Rectal smooth muscle tissue (tissue), 1 donor: ENCODE measurements at regions not wholly inside any gene's neighbourhood (a gene's known extent, or its start where the extent isn't known, plus 50 kb on each side); places are given as distances from the start of the nearest gene placed in this dataset.

Experiments
- H3K27ac ChIP-seq: one replicate; pipeline ENCODE4 v1.7.0; 2013; ENCODE audit warnings: low read depth, low read length, inconsistent platforms
- H3K27me3 ChIP-seq: one replicate; pipeline ENCODE4 v1.7.0; 2013; ENCODE audit warnings: low read length; ENCODE audit not compliant: control insufficient read depth, insufficient read depth
- H3K36me3 ChIP-seq: one replicate; pipeline ENCODE4 v1.7.0; 2013; ENCODE audit warnings: low read length; ENCODE audit not compliant: control insufficient read depth, insufficient read depth
- H3K4me1 ChIP-seq: one replicate; pipeline ENCODE4 v1.7.0; 2013; ENCODE audit warnings: low read length; ENCODE audit not compliant: control insufficient read depth, insufficient read depth
- H3K4me3 ChIP-seq: one replicate; pipeline ENCODE4 v1.7.0; 2013; ENCODE audit warnings: low read length
- H3K9ac ChIP-seq: one replicate; pipeline ENCODE4 v1.7.0; 2013; ENCODE audit warnings: low read length

DNA sequence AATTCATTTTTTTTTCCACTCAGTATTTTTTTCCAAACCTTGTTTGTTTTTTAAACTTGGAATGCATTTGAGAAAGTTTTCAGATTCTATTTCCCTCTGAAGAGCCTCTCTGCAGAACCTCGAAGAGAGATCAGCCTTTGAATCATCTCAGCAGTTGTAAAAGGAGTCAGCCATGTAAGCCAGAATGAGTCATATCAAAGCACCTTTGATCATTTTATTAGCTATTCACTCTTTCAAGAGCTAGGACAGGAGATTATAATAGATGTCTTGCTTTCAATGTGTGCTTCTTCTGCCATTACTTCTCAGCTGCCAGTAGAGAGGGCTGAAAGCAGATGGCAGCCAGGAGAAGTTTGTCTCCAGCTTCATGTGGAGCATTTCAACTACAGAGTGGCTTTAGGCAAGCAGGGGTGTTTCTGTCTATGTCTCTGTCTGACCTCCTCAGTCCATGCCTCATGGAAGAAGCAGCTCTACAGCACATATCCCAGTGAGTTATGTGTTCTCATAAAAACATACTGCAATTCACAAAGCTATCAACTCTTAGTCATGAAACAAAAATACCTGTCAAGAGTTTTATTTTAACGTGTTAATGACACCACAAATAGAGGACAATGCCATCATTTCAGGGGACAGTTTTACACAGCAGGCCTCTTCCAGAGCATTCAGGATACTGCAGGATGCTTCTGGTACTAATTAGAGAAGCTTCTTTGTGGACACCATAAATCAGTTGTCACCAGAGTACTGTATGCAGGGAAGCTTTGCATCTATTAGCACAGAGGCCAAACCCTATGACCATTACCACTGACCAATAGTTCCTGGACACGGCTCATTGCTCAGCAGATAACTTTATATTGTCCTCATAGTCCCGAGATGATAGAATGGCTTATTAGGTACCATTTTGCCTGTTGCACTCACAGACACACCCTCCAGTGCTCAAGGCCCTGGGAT is 94.3 kb downstream of the NHLRC3 start:
- Histone ChIP-seq H3K4me3 (no peak overlapping the region), H3K36me3 (no peaks in the 10 kb centered on the region), H3K27ac (no peak overlapping the region), H3K27me3 (no peaks in the 10 kb centered on the region), H3K4me1 (no peaks in the 10 kb centered on the region), H3K9ac (no peak overlapping the region)

DNA sequence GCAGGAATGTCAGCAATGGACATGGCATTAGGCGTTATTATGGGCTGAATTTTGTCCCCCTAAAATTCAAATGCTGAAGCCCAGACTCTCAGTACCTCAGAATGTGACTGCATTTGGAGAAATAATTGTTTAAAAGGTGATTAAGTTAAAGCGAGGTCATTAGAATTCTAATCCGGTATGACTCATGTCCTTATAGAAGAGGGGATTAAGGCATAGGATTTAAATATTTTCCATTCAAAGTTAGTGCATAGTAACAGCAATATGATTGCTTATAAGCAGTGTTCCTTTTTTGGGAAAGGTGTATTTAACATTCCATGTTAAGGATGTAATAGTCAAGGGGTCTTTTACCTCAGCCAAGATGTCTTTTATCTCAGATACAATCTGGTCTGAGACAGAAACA is 95.5 kb downstream of the NHLRC3 start:
- no peaks in the 10 kb centered on the region for H3K36me3 ChIP-seq
- no peak overlapping the region for H3K27ac ChIP-seq
- no peaks in the 10 kb centered on the region for H3K27me3 ChIP-seq
- no peak overlapping the region for H3K4me3 ChIP-seq
- H3K4me1 ChIP-seq = no peaks in the 10 kb centered on the region
- no peak overlapping the region for H3K9ac ChIP-seq

- Histone ChIP-seq H3K9ac (no peak overlapping the region), H3K27me3 (no peaks in the 10 kb centered on the region), H3K36me3 (no peaks in the 10 kb centered on the region), H3K4me1 (no peaks in the 10 kb centered on the region), H3K4me3 (no peak overlapping the region), H3K27ac (no peak overlapping the region)
Measured at GRCh38 chr13:39134574-39134973, 96.3 kb downstream of the NHLRC3 start.

DNA sequence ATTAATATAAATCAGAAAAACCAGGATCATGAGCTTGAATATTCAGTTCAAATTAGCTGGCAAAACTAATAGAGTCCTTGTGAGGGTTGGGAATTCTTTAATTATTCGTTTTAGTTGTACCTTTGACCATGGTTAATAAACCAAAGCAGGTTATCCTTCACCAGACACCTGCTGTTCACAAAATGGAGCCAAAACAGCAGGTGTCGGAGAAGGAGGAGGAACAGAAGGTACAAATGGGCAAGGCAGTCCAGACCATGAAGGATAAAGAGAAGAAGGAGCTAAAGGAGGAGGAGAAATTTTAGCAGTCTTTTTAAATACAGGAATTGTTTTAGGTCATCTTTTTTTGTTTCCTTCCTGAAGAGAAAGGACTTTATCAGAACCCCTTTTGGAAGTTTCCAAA is 106.1 kb downstream of the NHLRC3 start:
- Histone ChIP-seq H3K9ac (no peak overlapping the region), H3K36me3 (no peaks in the 10 kb centered on the region), H3K4me1 (no peaks in the 10 kb centered on the region), H3K4me3 (no peak overlapping the region), H3K27me3 (no peaks in the 10 kb centered on the region), H3K27ac (no peak overlapping the region)

GRCh38 chr13:39144941-39145533 is 106.8 kb downstream of the NHLRC3 start:
- H3K9ac ChIP-seq = no peak overlapping the region
- H3K27me3 ChIP-seq = no peaks in the 10 kb centered on the region

DNA sequence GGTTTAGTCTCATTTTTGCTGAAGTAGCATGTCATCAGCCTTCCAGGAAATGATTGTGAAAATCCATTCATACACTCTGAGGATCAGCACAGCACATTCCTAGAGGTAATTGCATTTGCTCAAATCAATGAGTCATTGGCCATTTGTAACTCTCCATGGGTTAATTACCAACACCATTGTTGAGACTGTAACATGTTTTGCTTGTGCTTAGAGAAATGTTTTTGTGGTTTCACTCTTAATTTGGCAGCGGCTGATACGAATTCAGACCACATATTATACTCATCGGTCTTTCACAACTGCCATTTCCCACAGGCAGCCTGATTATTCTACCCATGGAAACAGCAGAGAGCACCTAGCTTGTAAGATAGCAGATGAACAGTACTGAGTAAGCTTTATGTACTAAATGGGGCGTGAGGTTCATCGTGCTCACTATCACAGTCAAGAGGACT is 110.3 kb downstream of the NHLRC3 start:
- Histone ChIP-seq H3K9ac (no peak overlapping the region), H3K27ac (no peak overlapping the region), H3K4me1 (no peaks in the 10 kb centered on the region), H3K27me3 (no peaks in the 10 kb centered on the region), H3K36me3 (no peaks in the 10 kb centered on the region), H3K4me3 (no peak overlapping the region)

More at GRCh38 chr13:39144941-39145533, 106.8 kb downstream of the NHLRC3 start:
- Histone ChIP-seq H3K4me3 (peak overlapping the region; percentile 9), H3K4me1 (no peaks in the 10 kb centered on the region), H3K27ac (no peak overlapping the region), H3K36me3 (no peaks in the 10 kb centered on the region)

GRCh38 chr13:39149896-39150295 is 111.6 kb downstream of the NHLRC3 start:
- Histone ChIP-seq H3K4me3 (no peak overlapping the region), H3K4me1 (no peaks in the 10 kb centered on the region), H3K36me3 (no peaks in the 10 kb centered on the region), H3K27me3 (no peaks in the 10 kb centered on the region), H3K27ac (no peak overlapping the region), H3K9ac (no peak overlapping the region)

DNA sequence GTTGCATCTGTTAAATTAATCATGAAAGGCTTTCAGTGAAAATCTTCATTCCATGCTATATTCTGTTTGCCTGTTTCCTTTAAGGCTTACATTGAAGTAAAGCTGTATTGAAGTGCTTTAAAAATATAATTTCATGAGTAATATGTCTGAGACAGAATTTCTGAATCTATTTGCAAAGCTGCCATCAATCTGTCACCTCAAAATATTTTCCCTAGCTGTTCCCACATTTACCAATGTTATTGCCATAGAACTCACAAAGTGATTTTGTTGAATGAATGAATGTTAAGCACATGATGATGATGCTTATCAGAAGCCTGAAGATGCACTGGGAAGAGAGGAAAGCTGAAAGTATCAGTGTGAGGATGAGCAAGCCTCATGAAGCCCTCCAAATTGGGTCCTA is 115.8 kb downstream of the NHLRC3 start:
- no peaks in the 10 kb centered on the region for H3K36me3 ChIP-seq

DNA sequence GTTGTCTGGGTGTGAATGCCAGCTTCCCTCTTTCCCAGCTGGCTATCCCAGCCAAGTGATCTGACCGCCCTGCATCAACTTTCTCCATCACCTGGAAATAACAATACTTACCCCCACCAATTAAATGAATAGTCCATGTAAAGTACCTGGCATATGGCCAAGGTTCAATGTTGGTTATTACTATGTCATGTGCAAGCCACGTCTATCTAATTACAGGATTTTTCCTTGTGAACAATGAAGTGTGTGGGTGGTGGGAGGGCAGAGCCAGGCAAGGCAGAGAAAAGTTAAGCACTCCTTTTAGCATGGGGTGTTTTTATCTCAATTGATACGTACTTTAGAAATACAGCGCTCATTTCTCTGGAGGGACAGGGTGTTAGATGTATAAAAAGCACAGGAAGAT is 121.1 kb downstream of the NHLRC3 start:
- Histone ChIP-seq H3K27me3 (no peaks in the 10 kb centered on the region), H3K4me1 (no peaks in the 10 kb centered on the region), H3K4me3 (no peak overlapping the region), H3K9ac (no peak overlapping the region), H3K27ac (no peak overlapping the region), H3K36me3 (no peaks in the 10 kb centered on the region)

More for the DNA sequence above, 115.8 kb downstream of the NHLRC3 start:
- Histone ChIP-seq H3K27ac (no peak overlapping the region), H3K9ac (no peak overlapping the region), H3K27me3 (no peaks in the 10 kb centered on the region), H3K4me3 (no peak overlapping the region), H3K4me1 (no peaks in the 10 kb centered on the region)

DNA sequence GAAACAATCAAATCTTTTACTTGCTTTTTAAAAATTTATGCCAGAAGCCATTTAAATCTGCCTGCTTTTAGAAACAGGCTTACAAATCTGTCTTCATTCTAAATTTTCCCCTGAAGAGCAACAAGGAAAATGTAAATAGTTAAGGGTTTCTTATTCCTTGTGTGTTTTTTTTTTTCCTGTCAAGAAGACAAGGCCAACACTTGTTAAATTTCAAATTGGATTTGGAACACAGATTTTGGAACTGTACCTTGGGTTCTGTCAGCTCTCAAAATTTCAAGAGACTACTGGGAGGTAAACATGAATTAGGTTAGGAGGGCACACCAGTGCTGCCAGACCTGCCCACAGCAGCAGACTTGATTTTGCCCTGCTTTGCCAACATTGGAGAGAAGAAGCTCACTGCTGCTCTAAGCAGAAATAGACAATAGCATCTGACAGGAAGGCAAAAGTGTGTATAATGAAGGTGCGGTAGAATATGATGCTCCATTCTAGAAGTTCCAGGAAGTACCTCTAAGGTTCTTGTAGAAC is 121.7 kb downstream of the NHLRC3 start:
- H3K4me3 ChIP-seq = no peak overlapping the region

GRCh38 chr13:39167018-39167417 is 128.8 kb downstream of the NHLRC3 start:
- H3K4me3 ChIP-seq = no peak overlapping the region
- H3K27ac ChIP-seq = no peak overlapping the region
- no peaks in the 10 kb centered on the region for H3K4me1 ChIP-seq
- no peak overlapping the region for H3K9ac ChIP-seq
- no peaks in the 10 kb centered on the region for H3K27me3 ChIP-seq
- no peaks in the 10 kb centered on the region for H3K36me3 ChIP-seq

More for the DNA sequence above, 121.7 kb downstream of the NHLRC3 start:
- H3K9ac ChIP-seq = no peak overlapping the region
- H3K36me3 ChIP-seq = no peaks in the 10 kb centered on the region
- no peaks in the 10 kb centered on the region for H3K4me1 ChIP-seq
- no peak overlapping the region for H3K27ac ChIP-seq
- H3K27me3 ChIP-seq = no peaks in the 10 kb centered on the region

- H3K9ac ChIP-seq = no peak overlapping the region
- no peak overlapping the region for H3K4me3 ChIP-seq
- H3K4me1 ChIP-seq = no peaks in the 10 kb centered on the region
Measured at GRCh38 chr13:39170711-39171110, 132.5 kb downstream of the NHLRC3 start.

More at GRCh38 chr13:39170711-39171110, 132.5 kb downstream of the NHLRC3 start:
- no peaks in the 10 kb centered on the region for H3K27me3 ChIP-seq
- no peaks in the 10 kb centered on the region for H3K36me3 ChIP-seq
- no peak overlapping the region for H3K27ac ChIP-seq
